Epidermal melanocyte (primary cell): ENCODE measurements at regions not wholly inside any gene's neighbourhood (a gene's known extent, or its start where the extent isn't known, plus 50 kb on each side); places are given as distances from the start of the nearest gene placed in this dataset.

Experiments used
- DNase-seq: peaks from one replicate; pipeline ENCODE4 v3.0.0; 2011; ENCODE audit warnings: low spot score; ENCODE audit not compliant: insufficient read length

DNA sequence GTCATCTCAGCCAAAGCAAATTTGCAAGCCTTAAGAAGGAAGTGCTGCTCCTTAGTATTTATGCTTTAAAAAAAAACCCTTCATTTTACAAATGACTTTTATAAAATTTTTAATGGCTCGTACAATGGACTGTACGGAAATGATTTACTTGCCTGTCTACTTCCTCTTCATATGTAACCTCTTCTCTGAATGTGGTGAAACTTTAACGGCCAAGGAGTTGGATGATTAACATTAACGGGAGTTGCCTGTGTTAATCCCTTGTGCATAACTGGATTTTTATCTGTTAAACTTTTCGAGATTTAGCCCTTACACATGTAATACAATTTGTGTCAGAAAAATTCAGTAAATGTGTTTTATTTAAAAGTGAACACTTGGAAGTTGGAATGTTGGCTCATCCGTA lies 429.4 kb downstream of the TBC1D4 start:
- no peak for DNase-seq

DNA sequence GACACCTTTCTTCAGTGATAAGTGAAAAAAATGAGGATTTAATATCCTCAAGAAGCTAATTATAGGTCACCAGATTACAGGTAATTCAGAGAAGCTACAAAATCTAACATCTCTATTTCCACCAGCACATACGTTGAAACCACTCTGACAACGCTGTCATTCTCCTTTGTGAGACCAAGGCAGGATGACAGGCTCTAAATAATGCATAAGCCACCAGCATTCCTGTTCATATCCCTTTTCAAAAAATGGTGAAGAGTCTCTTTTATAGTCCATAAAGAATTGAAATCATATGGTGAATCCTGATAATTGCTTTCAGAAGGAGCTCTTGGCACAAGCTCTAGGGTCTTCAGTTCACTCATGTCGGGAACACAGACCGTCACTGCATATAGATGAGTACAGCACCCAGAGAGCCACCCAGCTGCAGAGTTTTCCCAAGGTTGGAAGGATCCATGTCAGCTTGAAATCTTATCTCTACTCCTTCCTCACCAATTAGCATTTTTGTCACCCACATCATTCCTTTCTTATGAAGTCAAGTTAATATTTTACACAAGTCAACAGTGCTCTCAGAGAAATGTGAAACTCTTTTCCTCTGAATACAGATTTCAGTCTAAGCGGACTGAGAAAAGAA lies 431.4 kb downstream of the TBC1D4 start:
- no peak for DNase-seq

DNA sequence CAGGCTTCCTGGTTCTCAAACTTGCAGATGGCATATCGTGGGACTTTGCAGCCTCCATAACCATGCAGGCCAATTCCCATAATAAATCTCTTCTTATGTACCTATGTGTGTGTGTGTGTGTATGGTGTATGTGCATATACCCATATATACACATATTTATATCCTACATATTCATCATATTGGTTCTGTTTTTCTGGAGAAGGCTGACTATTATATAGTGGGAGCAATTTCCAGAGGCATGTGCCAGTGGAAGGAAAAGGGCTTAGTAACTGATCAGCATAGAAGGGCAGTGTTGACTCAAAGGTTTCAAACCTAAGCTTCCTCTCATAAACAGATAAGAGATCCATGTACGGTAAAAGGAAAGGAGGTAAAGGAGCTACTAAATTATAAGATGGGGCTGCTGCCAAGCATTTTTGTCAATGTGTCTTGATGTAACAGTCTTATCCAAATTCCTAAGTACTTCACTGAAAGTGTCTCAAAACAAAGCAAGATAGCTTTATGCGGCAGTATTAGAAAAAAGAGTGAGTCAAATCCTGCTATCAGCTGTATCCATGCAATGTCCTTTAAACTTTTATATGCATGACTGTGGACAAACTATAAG lies 432.1 kb downstream of the TBC1D4 start:
- no peak for DNase-seq

DNA sequence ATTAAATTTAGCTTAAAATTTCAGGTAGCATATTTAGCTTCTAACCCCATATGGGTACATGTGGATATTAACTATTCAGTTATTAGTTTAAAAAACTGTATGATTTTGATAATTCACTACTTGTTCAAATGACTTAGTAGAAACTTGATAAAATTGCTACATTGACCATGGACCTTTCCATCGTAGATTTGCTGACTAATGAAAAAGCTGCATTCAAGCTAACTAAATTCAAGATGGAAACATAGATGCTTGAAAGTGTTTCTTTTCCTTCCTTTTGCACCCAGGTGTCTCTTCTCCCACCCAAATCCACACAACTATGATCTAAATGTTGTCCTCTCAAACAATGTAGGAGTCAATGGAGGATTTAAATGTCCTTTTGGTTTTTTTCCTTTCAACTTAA lies 439.2 kb downstream of the TBC1D4 start:
- no peak for DNase-seq

DNA sequence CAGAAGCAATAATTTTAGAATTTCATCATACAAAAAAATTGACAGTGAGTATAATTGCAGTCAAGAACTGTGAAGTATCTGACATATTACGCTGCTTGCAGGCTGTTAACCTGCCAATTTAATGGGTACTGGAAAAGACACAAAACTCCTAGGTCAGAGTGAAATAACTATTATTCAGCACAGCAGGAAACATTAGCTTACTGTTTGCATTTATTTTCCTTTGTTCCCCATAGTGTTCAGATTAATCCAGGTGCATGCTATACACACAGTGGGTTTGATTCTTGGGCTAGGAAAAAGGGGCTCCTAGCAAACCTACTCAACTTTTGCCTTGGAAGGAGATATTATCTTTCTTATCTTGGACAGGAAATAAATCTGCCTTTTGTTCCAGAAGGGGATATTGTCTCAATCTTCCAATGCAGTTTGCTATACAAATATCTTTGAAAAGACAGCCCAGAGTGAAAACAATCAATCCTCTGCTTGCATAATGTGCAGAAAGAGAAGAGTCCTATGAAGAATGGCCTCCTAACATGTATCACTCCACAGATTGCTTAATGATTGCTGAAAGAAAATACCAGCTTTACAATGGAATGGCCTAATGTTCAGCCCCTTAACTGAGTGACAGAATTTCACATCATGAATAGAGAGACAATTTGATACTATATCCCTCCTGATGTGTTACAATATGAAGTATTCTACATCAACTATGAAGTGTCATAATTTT lies 443.4 kb downstream of the TBC1D4 start:
- no peak for DNase-seq

DNA sequence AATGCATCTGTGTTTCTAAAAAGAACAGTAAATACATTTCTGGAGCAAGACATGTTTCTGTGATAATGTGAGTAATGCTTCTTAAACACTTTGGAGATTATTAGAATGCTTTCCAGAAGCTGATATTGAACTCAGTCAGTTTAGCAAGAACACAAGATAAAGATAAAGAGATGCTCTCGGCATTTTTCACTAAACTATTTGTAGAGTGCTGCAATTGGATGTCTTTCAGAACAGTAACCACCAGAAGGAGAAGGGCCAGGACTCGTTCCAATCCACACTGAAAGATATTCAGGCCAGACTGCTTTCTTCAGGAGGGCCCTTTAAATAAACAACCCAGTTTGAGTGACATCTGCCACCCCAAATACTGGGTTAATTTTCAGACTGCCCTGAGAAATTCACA lies 456.0 kb downstream of the TBC1D4 start:
- no peak for DNase-seq

DNA sequence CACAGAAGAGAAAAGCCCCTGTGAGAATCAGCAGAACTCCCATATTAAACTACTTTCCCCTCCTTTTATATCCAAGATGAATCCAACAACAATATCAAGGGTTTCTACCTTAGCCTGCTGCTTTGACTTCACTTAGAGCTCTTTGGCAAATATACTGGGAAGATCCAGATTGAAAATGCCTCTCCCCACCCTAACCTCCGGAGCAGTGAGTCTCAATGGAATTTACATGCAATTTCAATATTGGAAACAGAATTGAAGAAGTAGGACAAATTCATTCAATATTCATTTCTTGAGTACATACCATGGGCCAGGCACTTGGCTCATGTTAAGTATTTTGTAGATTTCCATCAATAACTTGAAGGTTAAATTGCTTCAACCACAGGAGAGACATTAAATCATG lies 457.4 kb downstream of the TBC1D4 start:
- DNase-seq = no peak

DNA sequence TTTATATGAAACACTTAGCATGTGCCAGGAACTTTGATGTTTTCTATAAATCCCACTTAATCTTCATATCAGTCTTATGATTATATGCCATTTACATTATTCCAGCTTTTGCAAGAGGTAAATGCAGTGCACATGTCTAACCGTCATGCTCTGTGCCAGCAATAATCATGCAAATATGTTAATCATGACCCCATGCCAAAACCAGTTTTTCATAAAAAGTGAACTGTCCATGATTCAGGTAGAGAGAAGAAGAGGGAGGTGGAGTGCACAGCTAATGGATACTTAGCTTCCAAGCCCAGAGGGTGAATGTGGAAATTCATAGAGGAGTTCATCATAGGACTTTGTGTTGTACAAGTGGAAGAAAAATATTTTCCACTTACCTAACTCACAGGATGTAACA lies 458.4 kb downstream of the TBC1D4 start:
- DNase-seq = no peak

DNA sequence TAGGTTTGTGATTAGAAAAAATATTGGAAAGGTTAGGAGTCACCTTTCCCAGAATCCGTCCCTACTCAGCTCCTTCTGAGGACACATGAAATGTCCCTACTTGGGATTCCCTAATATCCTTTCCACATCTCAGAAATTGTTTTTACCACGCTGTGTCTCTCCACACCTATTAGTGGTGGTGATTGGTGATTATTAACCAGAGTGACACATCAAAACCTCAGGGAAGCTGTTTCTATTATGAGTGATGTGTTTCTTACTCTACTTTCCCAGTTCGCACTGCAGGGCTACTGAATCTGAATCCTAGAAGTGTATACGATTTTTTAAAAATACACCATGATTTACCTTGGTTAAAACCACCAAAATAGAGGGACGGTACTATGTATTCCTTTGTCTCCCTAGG lies 460.8 kb downstream of the TBC1D4 start:
- DNase-seq = no peak

DNA sequence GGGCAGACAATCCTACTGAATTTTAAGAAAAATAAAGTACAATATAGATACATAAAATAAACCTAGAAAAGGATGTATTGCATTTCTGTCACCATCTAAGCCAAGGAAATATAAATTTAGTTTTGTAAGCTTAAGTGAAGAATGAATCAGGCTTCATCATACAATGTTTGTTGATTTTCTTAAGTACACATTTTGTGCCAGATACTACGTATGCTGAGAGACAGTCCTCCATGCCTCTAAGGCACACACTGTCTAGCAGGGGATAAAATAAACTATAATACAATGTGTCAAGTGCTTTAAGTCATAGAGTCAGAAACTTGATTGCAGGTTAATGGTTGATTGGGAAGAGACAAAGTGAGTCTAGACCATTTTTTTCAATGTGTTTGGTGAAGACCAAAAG lies 465.7 kb downstream of the TBC1D4 start:
- DNase-seq = no peak

DNA sequence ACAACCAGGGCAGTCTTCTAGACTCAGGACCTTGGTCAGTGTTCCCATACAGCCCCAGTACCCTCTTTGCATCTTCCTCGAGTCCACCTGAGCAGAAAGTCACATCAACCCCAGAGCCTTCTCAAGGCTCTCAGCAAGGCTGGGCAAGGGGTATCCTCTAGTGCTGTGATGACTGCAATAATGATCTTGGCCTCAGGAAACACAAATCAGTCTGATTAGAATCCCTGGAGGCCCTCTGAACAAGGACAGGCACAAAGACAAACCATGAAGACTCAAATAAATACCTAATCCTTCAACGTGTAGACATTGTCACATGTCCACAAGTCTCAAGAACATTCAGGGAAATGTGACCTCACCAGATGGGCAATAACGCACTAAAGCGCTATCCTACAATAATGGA lies 468.2 kb downstream of the TBC1D4 start:
- no peak for DNase-seq

DNA sequence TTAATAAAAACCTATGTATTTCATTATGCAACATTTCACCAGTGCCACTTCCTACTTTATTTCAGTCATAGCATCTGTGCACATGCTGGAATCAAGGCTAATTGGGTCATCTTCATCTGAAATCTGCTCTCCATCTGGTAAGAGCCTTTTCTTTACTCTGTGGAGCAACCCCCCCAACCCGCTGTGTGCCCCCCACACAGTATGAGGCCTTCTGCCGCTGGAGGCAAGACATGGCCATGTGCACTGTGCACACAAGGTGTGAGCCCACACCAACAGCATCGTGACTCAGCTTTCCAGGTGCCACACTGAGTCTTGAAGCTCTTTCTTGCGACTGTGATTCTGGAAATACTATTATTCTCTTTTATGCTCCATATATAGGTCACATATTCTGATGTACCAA lies 471.0 kb downstream of the TBC1D4 start:
- DNase-seq = no peak

DNA sequence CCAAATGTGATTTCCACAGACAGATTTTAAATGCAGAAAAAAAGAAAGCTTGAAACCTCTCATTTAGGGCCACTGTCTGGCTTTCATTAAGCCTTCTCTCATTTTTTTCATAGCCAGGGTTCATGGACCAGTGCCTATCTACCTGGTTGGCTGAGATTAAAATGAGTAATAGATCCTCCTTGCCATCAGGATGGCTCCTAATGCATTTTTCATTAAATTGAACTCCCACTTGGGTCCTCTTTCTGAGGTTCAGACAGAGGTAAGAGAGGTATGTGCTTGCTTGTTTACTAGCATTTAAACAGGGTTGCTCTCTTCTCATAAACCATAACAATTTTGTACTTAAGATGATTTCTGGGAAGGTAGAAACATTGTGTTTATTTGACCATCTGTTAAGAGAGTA lies 473.0 kb downstream of the TBC1D4 start:
- DNase-seq = no peak

DNA sequence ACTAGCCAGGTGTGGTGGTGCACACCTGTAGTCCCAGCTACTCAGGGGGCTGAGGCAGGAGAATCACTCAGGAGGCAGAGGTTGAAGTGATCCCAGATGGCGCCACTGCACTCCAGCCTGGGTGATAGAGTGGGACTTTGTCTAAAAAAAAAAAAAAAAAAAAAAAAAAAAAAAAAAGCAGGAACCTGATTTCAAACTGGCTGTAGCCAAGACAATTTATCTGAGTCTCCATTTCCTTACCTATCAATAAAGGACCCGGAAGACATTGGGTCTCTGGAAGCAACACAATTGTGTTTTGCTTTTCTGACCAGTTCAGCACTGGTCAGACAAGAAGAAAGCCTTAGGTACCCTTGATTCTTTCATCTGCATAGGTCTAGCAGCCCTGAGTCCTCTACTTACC lies 491.0 kb downstream of the TBC1D4 start:
- no peak for DNase-seq

DNA sequence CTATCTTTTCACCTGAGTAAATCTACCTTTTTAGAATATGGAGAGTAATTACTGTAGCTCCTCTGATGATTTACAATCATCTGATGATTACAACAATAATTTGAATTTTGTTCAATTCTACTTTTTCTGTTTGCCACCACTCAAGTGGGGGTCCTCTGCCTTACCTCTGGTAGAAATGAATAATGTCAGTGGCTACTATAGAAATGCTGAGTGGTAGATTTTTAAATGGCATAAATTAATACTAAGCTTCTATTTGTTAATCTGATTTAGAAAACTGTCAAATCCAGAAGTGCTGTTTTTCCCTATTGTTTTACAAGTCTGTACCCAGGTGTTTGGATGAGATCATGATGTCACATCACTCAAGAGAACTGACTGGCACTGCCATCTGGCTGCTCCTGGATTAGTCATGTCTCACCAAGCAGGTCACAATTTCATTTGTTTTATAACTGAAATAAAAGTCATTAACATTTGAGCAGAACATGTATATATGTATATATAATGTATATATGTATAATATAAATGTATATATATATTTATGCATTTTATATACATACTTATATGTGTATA lies 494.8 kb downstream of the TBC1D4 start:
- DNase-seq = no peak

DNA sequence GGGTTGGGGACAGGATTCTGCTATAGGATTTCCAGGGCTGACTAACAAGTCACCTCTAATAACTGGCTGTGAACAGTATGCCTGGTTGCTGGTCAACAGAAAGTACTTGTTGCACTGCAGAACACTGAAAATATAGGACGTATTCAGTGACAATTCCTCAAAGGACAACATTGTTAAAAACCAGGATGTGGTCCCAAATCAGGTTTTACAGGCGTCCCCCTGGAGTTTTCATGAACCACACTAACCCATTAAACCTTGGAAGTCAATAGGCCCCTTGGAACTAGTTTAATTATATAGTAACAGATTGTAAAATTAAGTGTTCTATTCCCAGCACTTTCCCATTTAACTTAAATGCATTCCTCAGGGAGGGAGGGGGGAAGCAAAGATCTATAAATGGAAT lies 495.4 kb downstream of the TBC1D4 start:
- no peak for DNase-seq

DNA sequence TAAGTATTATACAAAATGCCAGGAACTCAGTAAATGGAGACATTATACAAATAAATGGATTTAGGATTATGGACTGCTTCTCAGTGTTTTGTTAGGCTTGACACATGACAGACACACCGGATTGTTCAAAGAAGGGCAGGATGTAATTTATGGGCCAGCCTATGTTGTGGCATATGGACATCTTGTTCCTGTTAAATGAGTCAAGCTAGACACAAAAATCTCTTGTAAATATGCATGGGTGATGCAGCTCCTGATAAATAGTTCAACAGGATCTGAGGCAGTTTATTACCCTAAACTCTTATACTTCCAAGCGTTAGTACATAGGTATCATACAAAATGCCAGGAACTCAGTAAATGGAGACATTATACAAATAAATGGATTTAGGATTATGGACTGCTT lies 502.3 kb downstream of the TBC1D4 start:
- no peak for DNase-seq

DNA sequence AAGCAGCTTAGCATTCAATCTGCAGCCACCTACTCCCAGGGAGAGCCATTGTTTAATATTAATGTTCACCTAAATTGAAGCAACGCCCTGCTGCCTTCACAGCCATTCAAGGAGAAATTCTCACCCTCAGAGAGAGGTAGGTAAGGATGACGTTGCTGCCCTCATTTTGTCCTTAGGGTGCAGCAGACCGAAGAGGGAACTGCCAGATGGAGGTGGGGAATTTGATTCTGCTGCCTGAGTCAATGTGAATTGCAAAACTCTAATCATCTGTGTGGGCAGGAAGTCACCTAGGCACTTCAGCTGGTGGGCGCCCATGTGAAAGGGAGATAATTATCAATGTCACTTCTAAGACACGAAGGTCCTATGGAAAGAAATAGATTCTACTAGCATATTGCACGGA lies 503.4 kb downstream of the TBC1D4 start:
- no peak for DNase-seq

DNA sequence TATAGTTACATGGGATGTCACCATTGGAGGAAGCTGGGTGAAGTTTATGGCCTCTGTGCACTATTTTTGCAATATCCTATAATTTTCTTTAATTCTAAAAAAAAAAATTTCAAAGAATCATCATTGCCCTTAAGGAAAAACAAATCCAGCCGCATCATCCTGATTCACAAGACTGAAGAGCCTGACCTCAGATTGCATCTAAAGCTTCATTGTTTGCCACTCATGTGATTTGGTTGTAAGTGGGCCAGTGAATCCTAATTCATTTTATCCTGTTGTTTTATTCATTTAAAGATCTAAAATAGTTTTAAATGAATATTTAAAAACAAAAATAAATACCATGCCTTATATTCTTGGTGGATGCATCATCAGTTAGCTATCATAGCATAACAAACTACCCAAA lies 504.5 kb downstream of the TBC1D4 start:
- no peak for DNase-seq

DNA sequence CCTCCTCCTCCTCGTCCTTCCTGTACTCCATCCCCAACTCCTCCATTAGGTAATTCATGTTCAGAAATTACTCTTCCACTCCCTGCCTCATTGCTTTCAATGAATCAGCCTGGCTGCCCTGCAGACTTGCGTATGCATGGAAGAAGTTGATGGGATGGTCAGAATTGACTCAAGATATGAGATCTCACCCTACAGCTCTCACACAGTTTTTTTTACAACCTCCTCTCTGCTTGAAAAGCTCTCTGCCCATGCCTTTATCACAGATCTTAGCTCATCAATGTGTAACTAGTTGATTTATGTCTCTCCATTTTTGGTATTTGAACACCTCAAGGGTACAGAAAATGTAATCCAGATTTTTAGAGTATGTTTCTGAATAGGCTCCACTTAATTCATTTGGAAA lies 506.9 kb downstream of the TBC1D4 start:
- no peak for DNase-seq

DNA sequence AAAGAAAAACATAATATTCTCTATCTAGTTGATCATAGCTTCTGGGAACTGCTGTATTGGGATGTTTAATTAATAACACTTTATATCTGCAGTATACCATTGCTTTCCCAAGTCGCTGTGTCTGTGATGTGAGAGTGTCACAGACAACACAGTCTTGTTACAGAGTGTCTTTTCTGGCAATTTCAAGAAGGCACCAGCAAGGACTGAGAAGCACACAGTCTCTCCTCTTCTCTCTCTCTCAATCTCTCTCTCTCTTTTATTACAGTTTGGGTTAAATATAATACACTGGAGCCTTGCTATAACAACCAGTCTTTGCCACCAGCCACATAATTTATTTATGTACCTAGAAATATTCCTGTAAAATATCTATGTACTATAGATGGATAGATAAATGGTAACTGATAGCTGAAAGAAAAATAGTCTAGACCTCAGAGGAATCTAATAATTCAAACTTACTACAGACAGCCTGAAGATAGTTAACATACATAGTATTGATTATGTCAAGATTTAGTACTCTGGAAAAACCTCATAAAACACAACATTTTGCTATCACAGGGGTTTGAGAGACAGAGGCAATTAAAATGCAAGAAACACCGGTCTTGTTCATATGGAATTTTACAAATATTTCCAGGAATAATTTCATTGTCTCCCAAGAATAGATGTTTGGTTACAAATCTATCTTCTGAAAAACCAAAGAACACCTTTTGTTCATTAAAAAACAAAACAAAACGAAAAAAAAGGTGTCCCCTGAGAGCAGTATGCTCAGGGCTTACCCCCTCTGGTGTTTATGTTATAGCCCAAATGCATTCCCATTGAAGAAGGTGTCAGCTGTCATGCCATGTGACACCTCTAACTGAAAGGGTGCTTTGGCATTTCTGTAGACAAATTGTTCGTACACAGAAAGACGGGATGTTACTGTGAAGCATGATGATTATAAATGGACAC lies 507.8 kb downstream of the TBC1D4 start:
- DNase-seq = no peak

DNA sequence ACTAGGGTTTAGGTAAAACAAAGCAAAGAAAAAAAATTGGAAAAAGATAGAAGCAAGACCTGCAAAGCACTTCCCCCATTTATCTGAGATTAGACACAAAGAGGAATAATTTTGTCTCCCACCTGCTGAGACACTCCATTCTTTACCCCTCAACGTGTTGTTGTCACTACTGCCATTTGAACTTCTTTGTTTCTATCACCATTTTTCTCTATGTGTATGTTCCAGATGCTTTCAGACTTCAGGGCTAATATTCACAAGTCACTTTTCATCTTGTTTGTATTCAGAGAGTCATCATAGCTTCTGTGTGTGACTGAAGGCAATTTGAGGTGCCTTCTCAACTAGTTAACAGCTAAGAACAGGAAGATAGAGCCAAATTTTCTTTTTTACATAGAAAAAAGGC lies 512.5 kb downstream of the TBC1D4 start:
- DNase-seq = no peak
